GM18517 (cell line): ENCODE measurements at regions not wholly inside any gene's neighbourhood (a gene's known extent, or its start where the extent isn't known, plus 50 kb on each side); places are given as distances from the start of the nearest gene placed in this dataset.
"Not testable (repeated sequence)": the region's sequence is repeated elsewhere in the genome, so short reads cannot be mapped to it uniquely, and the experiment has no call there.

Experiments
- ATAC-seq: cut with Tn5 transposase; IDR thresholded peaks from one replicate; pipeline ENCODE4 v1.9.1; 2021; ENCODE audit warnings: mild to moderate bottlenecking, moderate library complexity; ENCODE audit not compliant: unreplicated experiment

GRCh38 chr10:131822692-131823245 is 78.0 kb upstream of the PPP2R2D start:
- ATAC-seq, result no peak

DNA sequence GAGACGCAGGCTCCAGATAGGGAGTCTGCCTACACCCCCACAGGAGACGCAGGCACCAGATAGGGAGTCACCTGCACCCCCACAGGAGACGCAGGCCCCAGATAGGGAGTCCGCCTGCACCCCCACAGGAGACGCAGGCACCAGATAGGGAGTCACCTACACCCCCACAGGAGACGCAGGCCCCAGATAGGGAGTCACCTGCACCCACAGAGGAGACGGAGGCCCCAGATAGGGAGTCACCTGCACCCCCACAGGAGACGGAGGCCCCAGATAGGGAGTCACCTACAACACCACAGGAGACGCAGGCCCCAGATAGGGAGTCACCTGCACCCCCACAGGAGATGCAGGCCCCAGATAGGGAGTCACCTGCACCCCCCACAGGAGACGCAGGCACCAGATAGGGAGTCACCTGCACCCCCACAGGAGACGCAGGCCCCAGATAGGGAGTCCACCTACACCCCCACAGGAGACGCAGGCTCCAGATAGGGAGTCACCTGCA is 77.2 kb upstream of the PPP2R2D start:
- not testable (repeated sequence) for ATAC-seq

DNA sequence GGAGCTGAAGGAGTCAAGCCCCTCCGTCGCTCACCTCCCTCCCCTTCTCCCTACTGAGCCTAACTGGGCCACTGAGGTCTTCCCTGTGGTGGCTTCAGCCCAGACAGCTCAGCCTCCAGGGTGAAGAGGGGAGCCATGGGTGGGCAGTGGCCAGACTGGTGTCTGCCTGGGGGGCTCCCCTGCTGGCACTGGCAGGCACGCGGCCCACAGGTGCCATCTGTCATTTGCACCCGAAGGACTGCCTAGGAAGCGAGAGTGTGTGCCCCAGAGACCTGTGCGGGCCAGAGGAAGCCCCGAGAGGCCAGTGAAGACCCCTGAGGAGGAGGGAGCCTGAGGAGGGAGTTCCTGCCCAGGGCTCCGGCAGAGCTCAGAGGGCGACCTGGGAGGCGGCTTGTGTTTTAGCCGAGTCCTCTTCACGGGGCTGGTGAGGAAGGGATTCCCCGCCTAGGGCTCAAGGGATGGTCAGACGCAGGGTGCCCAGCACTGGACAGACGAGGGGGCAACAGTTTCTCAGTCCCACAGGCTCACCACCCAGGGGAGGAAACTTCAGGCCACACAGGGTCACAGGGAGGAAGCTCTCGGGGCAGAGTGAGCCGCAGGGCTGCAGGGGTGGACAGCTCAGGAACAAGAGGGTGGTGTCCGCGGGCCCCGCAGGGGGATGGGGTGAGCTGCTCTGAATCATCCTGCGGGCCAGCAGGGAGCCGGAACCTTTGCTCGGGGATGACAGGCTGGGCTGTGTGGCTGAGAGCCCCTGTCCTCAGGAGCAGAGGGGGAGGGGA is 76.2 kb upstream of the PPP2R2D start:
- ATAC-seq, result no peak

DNA sequence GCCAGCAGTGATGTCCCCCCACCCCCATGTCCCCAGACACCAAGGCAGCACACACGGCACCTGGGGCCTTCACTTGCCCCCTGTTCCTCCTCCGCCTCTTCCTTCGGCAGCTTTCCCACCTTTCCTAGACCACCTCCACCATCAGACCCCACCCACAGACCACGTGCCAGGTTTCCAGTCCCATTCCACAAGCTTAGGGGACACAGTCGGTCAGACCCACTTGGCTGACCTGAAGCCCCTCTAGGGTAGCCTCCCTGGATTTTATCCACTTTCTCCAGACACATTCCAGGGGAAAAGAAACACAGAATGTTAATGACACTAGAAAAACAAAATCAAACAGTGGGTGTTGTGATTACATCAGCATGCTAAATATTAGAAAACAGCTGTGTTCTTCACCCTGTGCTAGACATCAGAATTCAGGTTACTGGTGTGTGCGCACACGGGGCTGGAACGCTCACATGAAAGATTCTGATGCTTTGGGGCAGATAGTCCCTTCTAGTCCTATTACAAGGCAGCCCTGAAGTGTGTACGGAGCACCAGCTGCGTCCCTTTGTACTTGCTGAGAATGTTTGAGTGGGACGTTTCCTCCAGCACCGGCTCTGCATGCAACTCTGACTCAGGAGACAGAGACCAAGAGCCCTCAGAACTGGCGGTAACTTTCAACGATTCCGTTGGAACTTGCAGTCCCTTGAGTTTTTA is 75.5 kb upstream of the PPP2R2D start:
- no peak for ATAC-seq

GRCh38 chr10:131825960-131826650 is 74.7 kb upstream of the PPP2R2D start:
- no peak for ATAC-seq

GRCh38 chr10:131829156-131829930 is 71.5 kb upstream of the PPP2R2D start:
- ATAC-seq, result no peak

DNA sequence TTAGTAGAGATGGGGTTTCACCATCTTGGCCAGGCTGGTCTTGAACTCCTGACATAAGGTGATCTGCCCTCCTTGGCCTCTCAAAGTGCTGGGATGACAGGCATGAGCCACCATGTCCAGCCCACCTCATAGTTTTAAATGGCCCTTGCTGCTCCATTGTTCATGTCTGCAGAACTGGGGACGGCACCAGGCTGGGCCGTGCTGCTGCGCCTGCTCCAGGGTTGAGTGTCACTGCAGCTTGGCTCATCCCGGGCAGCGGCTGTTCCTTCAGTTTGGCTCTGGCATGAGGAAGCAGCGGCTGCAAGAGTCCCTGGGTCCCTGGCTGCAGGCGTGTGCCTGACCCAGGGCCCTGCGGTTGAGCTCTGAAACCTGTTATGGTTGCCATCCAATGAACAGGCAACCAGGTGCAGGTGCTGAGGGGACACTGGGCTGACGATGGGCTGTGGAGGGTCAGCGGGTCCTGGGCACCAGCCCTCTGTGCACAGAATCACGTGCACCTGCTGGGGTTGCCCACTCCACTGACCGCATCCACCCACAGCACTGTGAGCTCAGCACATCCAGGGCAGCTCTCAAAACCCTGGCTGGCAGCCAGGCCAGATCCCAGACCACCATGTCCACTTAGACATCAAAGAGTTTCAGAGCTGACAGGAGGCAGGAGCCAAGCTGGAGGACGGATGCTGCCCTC is 70.2 kb upstream of the PPP2R2D start:
- no peak for ATAC-seq

DNA sequence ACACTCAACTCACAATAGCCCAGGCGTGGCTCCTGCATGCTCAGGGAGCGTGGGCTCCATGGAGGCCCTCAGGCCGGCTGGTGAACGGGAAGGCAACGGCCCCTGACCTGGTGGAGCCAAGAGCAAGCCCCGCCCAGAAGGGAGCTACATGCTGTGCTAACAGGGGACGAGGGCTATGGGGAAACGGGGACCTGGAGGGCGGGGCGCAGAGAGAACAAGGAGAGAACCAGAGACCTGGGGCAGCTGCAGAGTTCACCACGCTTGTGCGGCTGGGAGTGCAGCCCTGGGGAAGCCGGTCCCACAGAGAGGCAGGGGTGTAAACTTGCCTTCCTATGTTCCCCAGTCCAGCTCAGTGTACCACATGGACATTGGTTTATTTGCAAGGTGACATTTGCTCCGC is 69.2 kb upstream of the PPP2R2D start:
- no peak for ATAC-seq

DNA sequence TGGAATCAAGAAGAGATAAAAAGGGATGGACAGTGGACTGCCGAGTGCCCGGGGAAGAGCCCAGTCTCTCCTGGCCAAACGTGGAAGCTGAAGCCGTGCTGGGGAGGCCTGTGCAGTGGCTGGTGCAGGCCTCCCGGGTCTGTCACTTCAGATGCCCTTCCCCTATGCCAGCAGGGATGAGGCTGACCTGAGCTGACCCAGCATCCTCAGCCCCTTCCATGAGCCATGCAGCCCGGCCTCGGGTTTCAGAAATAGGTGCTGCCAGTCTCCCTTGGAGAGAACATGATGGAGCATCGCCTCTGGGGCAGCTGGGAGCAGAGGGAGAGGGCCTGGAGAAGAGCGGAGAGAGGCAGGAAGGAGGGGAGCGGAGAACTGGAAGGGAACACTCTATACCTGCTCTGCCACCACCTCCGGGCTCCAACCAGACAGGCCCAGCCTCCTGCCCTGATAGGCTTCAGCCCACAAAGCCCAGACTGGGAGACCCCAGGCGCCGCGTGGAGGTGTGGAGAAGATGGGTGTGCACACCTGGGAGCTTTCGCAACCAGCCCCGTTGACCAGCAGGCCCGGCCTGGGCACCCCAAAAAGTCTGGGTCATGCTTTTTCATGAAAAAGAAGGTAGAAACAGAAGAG is 68.6 kb upstream of the PPP2R2D start:
- ATAC-seq, result no peak

- no peak for ATAC-seq
These were observed 67.8 kb upstream of the PPP2R2D start for GRCh38 chr10:131833013-131833412.

DNA sequence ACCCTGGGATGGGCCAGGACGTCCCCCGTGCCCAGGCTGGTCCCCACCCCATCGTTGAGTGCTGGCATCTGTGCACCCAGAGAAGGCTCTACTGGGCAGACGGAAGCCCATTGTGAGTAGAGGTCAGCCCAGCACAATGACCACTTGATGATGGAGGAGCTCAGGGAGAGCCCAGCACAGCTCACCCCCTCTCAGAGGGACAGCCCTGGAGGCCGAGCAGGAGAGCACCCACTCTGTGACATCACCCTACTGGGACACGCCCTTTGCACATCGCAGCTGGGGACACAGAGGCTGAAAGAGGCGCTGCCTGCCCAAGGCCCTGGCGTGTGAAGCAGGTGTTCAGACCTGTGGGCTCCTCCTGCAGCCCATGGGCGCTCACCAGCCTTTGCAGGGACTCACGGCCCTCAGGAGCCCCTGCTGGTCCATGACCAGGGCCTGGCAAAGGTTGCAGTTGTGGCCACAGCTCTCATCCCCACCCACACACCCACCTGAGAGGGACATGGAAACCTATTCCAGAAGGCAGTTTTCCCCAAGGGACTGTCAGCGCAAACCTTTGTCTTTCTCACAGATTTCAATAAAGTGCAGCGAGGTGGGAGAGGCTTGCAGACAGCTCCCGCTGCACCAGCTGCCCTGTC is 67.2 kb upstream of the PPP2R2D start:
- no peak for ATAC-seq

DNA sequence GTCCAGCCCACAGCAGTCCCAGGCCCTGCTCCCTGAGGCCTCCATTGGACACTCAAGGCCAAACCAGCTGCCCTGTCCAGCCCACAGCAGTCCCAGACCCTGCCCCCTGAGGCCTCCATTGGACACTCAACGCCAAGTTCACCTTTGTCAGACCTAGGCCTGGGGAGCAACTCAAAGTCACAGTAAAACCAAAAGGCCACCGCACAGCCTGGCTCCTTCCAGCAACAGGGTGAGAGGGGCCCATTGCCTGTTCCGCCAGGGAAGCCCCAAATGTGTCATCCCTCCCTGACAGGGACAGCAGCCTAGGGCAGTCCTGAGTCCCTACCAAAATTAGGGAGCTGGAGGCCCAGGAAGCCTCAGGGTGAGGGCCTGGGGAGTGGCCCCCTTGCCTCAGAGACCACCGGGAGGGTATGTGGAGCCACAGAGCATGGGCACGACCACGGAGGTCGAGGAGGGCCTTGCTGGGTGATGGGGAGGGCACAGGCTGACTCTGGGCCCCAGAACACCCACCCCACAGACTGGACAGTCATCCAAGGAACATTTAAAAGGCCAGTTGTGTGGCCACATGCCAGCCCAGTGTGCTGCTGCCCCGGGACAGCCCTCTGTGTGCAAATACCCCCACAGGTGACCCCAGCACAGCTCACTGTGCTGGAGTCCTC is 66.5 kb upstream of the PPP2R2D start:
- no peak for ATAC-seq

- no peak for ATAC-seq
These were observed 61.7 kb upstream of the PPP2R2D start for GRCh38 chr10:131838966-131839742.

GRCh38 chr10:131839880-131840787 is 60.7 kb upstream of the PPP2R2D start:
- not testable (repeated sequence) for ATAC-seq

DNA sequence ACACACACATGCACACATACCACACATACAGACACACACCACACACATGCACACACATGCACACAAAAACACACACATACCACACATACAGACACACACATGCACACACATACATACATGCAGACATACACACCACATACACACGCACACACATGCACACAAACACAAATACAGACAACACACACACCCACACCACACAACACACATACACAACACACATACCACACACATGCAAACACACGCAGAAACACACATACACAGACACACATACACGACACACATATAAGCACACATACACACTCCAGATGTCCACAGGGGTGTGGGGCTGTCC is 60.1 kb upstream of the PPP2R2D start:
- ATAC-seq, result no peak

GRCh38 chr10:131841131-131841660 is 59.6 kb upstream of the PPP2R2D start:
- no peak for ATAC-seq
